Keratinocyte (primary cell): ENCODE measurements at regions not wholly inside any gene's neighbourhood (a gene's known extent, or its start where the extent isn't known, plus 50 kb on each side); places are given as distances from the start of the nearest gene placed in this dataset.

ENCODE experiments used
- CTCF ChIP-seq, 3 experiments: IDR thresholded peaks in 1 of 3; conservative IDR thresholded peaks in 1 of 3; optimal IDR thresholded peaks in 1 of 3; 2 replicates in 2 of 3; 3 replicates in 1 of 3; pipeline versions ENCODE3 to v1.5.1; 2011; ENCODE audit warnings: low read length in 3 of 3, mild to moderate bottlenecking in 3 of 3, moderate library complexity in 2 of 3, control low read depth in 1 of 3, inconsistent platforms in 1 of 3; ENCODE audit not compliant: insufficient read depth in 2 of 3; ENCODE audit errors: extremely low read depth in 1 of 3
- EZH2 ChIP-seq: IDR thresholded peaks from one replicate; pipeline ENCODE4 v1.6.1; 2012; ENCODE audit warnings: inconsistent platforms, mild to moderate bottlenecking, low read length, moderate library complexity

GRCh38 chr21:19228226-19228625, 824.6 kb upstream of the TMPRSS15 start:
- TF ChIP-seq CTCF (optimal IDR thresholded peaks at IDR 0.05 in 1 of 3, IDR thresholded peaks at IDR 0.05 in 1 of 3, conservative IDR thresholded peaks at IDR 0.05 in 1 of 3; ENCODE audit: extremely low read depth in 1 of 3, insufficient read depth in 2 of 3, low read length in 3 of 3) (no peak), EZH2 (no peak)
